Mucosa of rectum (tissue), 2 donors: ENCODE measurements at regions not wholly inside any gene's neighbourhood (a gene's known extent, or its start where the extent isn't known, plus 50 kb on each side); places are given as distances from the start of the nearest gene placed in this dataset.

Experiments used
- H3K27ac ChIP-seq, 2 donors: one replicate each; pipeline ENCODE4 v1.7.0; 2013; ENCODE audit warnings: inconsistent platforms in 2 of 2, low read depth in 2 of 2, low read length in 2 of 2
- H3K27me3 ChIP-seq, 2 donors: one replicate each; pipeline ENCODE4 v1.7.0; 2013; ENCODE audit warnings: low read length in 2 of 2; ENCODE audit not compliant: control insufficient read depth in 2 of 2, insufficient read depth in 2 of 2
- H3K36me3 ChIP-seq, 2 donors: one replicate each; pipeline ENCODE4 v1.7.0; 2013; ENCODE audit warnings: low read length in 2 of 2; ENCODE audit not compliant: control insufficient read depth in 2 of 2, insufficient read depth in 2 of 2
- H3K4me1 ChIP-seq, 2 donors: one replicate each; pipeline ENCODE4 v1.7.0; 2013; ENCODE audit warnings: low read length in 2 of 2, mild to moderate bottlenecking in 1 of 2; ENCODE audit not compliant: control insufficient read depth in 2 of 2, insufficient read depth in 2 of 2
- H3K4me3 ChIP-seq, 2 donors: one replicate each; pipeline ENCODE4 v1.7.0; 2013; ENCODE audit warnings: low read length in 2 of 2
- H3K9ac ChIP-seq, 2 donors: one replicate each; pipeline ENCODE4 v1.7.0; 2013; ENCODE audit warnings: low read length in 2 of 2, low read depth in 1 of 2, mild to moderate bottlenecking in 1 of 2
- H3K9me3 ChIP-seq, 2 donors: one replicate each; pipeline ENCODE4 v1.7.0; 2013; ENCODE audit warnings: low read length in 2 of 2; ENCODE audit not compliant: control insufficient read depth in 2 of 2
- donor health status: healthy.
- donor health status: Normal muscosa, but diverticular disease.

DNA sequence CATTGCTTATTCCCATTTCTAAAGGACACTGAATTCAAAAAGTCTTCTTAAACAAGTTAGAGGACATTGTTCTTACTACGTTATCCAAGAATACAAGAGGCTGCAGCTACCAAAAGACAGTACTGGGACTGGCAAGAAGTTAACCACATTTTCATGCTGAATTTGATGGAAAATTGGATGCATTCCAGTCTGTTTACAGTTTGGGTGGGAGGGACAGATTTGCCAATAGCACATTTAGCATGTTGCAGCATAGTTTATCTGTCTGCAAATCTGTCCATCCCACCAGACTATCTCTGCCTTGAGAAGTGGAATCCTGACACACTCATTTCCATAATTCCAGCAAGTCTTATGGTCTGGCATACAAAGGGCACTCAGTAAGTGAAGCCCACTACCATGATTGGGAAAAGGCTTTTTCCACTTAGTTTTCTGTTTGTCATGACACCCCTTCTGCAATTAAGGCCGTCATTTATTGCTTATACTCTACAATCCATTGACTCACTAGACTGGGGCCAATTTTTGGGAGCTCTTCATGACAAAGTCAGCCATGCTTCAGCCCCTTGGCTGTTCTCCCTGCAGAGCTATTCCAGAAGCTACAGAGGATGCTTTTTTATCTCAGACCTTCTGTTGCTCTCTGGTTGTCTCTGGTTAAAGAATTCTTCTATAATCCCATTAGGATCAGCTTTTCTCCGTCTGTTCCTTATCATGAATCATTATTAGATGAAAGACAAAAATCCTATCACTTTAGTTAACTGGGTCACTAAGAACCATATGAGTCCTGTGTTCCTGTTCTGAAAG lies 355.8 kb upstream of the PTBP2 start:
- Histone ChIP-seq H3K9ac (no peak overlapping the region), H3K4me3 (no peak overlapping the region), H3K27ac (no peak overlapping the region), H3K4me1 (no peaks in the 10 kb centered on the region), H3K36me3 (no peaks in the 10 kb centered on the region), H3K27me3 (no peaks in the 10 kb centered on the region), H3K9me3 (no peaks in the 10 kb centered on the region)

DNA sequence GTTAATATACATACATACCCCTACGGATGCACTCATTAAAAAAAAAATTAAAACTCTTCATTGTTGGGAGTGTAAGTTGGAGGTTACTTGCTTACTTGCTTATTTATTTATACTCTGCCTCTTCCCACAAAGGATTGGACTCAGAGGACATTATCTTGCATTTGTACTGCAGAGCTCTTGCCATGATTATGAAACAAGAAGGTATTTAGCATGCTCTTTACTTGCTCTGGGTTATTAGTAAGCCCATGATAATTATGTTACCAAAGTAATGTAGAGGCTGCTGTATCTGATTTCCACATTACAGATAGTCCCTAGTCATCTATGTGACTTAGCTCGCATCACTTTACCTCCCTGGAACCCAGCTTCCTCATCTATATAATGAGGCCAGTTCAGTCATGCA lies 355.1 kb upstream of the PTBP2 start:
- Histone ChIP-seq H3K4me1 (no peaks in the 10 kb centered on the region), H3K4me3 (no peak overlapping the region), H3K27me3 (no peaks in the 10 kb centered on the region), H3K36me3 (no peaks in the 10 kb centered on the region), H3K27ac (no peak overlapping the region), H3K9ac (no peak overlapping the region), H3K9me3 (no peaks in the 10 kb centered on the region)

DNA sequence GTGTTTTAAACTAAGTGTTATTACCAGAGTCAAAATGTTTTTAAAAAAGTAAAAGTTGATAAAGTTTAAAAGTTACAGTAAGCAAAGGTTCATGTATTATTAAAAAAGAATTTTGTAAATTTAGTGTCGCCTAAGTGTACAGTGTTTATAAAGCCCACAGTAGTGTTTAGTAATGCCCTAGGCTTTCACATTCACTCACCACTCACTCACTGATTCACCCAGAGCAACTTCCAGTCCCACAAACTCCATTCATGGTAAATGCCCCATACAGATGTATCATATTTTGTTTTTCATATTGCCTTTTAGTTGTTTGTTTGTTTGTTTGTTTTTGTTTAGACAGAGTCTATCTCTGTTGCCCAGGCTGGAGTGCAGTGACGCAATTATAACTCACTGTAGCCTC lies 353.8 kb upstream of the PTBP2 start:
- Histone ChIP-seq H3K4me1 (no peaks in the 10 kb centered on the region), H3K4me3 (no peak overlapping the region), H3K9ac (no peak overlapping the region), H3K9me3 (no peaks in the 10 kb centered on the region), H3K27ac (no peak overlapping the region), H3K27me3 (no peaks in the 10 kb centered on the region), H3K36me3 (no peaks in the 10 kb centered on the region)

DNA sequence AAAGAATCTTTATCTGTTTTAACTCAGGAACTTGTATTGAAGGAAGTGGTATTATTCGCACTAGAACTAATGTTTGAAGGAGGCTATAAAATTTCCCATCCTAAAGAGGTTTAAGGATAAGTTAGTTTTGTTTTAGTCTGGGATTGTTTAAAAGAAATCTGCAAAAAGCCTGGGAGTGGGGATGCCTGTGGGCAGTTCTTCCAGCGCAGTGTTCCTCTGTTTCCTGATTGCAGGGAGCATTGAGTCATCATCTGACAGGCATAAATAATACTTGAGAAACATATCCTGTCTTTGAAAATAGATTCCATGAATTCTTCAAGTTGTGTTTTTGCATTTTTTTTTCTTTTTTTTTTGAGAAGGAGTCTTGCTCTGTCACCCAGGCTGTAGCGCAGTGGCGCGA lies 350.8 kb upstream of the PTBP2 start:
- Histone ChIP-seq H3K27me3 (no peaks in the 10 kb centered on the region), H3K4me1 (no peaks in the 10 kb centered on the region), H3K9me3 (no peaks in the 10 kb centered on the region), H3K9ac (no peak overlapping the region), H3K27ac (no peak overlapping the region), H3K4me3 (no peak overlapping the region), H3K36me3 (no peaks in the 10 kb centered on the region)

DNA sequence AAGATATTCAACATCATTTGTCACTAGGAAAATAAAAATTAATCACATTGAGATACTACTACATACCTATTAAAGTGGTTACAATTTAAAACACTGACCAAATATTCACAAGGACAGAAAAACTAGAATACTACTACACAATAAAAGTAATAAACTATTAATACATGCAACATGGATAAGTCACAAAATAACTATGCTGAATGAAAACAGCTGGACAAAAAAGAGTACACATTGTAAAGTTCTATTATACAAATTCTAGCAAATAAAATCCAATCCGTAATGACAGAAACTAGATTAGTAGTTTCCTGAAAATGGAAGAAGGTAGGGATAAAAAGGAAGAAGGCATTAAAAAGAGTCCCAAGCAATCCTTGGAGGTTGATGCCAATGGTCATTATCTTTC lies 348.7 kb upstream of the PTBP2 start:
- no peaks in the 10 kb centered on the region for H3K9me3 ChIP-seq
- no peaks in the 10 kb centered on the region for H3K4me1 ChIP-seq
- H3K36me3 ChIP-seq = no peaks in the 10 kb centered on the region
- no peak overlapping the region for H3K27ac ChIP-seq
- H3K9ac ChIP-seq = no peak overlapping the region
- H3K4me3 ChIP-seq = no peak overlapping the region
- no peaks in the 10 kb centered on the region for H3K27me3 ChIP-seq

DNA sequence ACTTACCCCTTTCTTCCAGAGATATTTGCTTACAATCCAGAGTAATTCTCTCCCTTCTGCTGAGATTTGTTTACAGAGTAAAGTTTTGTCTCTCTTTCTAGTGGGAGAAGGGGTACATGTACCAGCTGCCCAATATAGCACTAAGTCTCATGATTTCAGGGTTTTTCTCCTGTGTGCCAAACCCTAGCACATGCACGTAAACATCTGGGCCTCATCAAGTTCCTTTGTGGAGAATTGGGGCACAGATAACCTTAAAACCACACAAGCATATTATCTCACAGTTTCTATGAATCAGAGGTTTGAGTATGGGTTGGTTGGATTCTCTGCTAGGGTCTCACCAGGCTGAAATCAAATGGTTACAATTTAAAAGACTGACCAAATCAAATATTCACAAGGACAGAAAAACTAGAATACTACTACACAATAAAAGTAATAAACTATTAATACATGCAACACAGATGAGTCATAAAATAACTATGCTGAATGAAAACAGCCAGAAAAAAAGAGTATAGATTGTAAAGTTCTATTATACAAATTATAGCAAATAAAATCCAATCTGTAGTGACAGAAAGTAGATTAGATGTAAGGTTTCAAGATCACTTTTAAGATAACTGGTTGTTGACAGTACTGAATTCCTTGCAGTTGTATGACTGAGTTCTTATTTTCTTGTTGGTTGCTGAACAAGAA lies 347.4 kb upstream of the PTBP2 start:
- H3K9ac ChIP-seq = no peak overlapping the region
- no peaks in the 10 kb centered on the region for H3K4me1 ChIP-seq
- no peak overlapping the region for H3K4me3 ChIP-seq
- H3K27ac ChIP-seq = no peak overlapping the region
- H3K36me3 ChIP-seq = no peaks in the 10 kb centered on the region
- H3K27me3 ChIP-seq = no peaks in the 10 kb centered on the region
- no peaks in the 10 kb centered on the region for H3K9me3 ChIP-seq

DNA sequence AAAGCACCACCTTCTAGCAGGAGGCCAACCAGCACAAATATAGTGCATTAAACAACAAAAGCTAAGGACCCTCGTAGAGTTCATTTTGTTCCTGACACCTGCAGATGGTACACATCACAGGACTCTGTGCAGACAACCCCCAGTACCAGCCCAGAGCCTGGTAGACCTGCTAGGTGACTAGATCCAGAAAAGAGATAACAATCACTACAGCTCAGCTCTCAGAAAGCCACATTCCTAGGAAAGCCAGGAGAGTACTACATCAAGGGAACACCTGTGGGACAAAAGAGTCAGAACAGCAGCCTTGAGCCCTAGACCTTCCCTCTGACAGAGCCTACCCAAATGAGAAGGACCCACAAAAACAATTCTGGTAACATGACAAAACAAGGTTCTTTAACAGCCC lies 344.7 kb upstream of the PTBP2 start:
- H3K4me3 ChIP-seq = no peak overlapping the region
- no peaks in the 10 kb centered on the region for H3K4me1 ChIP-seq
- no peaks in the 10 kb centered on the region for H3K9me3 ChIP-seq
- H3K27ac ChIP-seq = no peak overlapping the region
- no peaks in the 10 kb centered on the region for H3K36me3 ChIP-seq
- no peak overlapping the region for H3K9ac ChIP-seq
- H3K27me3 ChIP-seq = no peaks in the 10 kb centered on the region

DNA sequence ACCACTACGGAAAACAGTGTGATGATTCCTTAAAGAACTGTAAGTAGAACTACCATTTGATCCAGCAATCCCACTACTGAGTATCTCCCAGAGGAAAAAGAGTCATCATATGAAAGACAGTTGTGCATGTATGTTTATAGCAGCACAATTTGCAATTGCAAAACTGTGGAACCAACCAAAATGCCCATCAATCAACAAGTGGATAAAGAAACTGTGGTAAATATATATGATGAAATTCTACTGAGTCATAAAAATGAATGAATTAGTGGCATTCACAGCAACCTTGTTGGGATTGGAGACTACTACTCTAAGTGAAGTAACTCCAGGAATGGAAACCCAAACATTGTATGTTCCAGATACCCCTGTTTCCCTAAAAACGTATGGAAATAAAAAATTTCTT lies 337.0 kb upstream of the PTBP2 start:
- Histone ChIP-seq H3K4me1 (no peaks in the 10 kb centered on the region), H3K27ac (no peak overlapping the region), H3K36me3 (no peaks in the 10 kb centered on the region), H3K9me3 (no peaks in the 10 kb centered on the region), H3K9ac (no peak overlapping the region), H3K27me3 (no peaks in the 10 kb centered on the region), H3K4me3 (no peak overlapping the region)

DNA sequence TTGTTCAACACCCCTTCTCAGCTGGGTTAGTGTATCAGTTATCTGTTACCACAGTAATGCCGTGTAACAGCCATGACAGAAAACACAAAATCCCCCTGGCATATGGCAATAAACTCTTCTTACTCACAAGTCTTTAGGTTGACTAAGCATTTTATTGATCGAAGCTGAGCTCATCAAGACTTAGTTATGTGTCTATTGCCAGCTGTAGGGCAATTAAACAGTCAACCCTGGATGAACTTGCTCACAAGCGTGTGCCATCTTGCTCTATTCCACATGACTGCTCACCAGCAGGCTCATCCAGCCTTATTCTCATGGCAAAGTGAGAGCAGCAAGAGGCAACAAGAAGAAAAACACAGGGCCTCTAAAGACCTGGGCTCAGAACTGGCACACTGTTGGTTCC lies 333.8 kb upstream of the PTBP2 start:
- Histone ChIP-seq H3K36me3 (no peaks in the 10 kb centered on the region), H3K27ac (no peak overlapping the region), H3K9ac (no peak overlapping the region), H3K9me3 (no peaks in the 10 kb centered on the region), H3K27me3 (no peaks in the 10 kb centered on the region), H3K4me1 (no peaks in the 10 kb centered on the region), H3K4me3 (no peak overlapping the region)

DNA sequence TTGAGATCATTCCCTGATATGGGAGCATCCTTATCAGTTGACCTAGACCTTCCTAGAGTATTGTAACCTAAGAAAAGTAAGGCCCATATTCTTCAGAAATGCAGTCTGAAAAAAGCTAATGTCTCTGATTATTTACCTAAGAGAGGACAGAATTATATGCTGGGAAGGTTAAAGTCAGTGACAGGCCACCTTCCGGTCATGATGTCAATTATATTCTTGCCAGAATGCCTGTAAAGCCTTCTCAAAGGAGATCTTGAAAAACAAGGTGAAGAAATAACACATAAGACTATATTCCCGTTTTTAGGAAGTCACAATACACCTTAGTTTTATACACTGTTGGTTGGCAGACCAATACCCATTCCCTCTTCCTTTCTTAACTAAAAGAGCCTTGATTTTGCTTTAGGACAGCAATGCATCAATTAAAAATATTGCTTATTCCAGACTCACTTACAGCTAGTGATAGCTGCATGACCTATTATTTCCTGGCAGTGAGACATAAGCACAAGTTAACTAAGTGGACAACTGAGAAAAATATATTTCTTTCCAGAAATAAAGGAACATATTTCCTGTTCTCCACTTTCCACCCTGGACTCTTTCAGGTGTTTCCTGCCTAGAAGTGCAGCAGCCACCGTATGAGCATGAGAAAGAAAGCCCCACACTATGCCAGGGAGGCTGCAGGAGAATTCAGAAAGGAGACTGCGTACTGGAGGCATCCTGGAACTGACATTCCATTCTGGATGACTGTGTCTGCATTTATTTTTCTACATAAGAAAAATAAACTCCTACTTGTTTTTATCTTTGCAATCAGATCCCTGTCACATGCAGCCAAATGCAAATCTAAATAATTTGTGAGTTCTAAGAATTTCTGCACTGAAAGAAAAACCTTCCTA lies 332.9 kb upstream of the PTBP2 start:
- Histone ChIP-seq H3K4me3 (no peak overlapping the region), H3K9me3 (no peaks in the 10 kb centered on the region), H3K27me3 (no peaks in the 10 kb centered on the region), H3K36me3 (no peaks in the 10 kb centered on the region), H3K9ac (no peak overlapping the region), H3K27ac (no peak overlapping the region), H3K4me1 (no peaks in the 10 kb centered on the region)
